Retina (tissue), 1 donor: ENCODE measurements at regions not wholly inside any gene's neighbourhood (a gene's known extent, or its start where the extent isn't known, plus 50 kb on each side); places are given as distances from the start of the nearest gene placed in this dataset.
"Not testable (repeated sequence)": the region's sequence is repeated elsewhere in the genome, so short reads cannot be mapped to it uniquely, and the experiment has no call there.

Source experiments
- DNase-seq: peaks from one replicate; pipeline ENCODE4 v3.0.0-alpha.2; 2016

- no peak for DNase-seq
These were observed 692.7 kb downstream of the SOCS6 start for GRCh38 chr18:70981400-70982140.

- DNase-seq: no peak
These were observed 684.8 kb downstream of the SOCS6 start for GRCh38 chr18:70973626-70974025.

DNA sequence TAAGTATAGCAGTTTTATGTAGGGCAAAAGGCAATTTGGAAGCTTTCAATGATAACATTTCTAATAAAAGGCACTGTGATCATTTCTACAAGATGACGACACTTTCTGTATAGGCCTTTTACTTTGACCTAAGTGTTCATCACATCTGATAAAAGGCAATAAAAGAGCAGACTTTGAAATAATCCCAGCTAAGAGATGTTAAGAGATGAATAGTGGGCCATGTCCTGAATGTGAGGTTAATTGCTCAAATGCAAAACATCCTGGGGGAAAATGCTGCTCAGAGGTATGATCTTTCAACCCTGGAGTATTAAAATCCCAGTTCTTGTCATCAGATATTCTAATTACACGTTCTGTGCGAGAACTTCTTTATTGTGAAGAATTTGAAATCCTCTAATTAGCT, 677.6 kb downstream of the SOCS6 start:
- DNase-seq: no peak

- DNase-seq: no peak
These were observed 673.1 kb downstream of the SOCS6 start for GRCh38 chr18:70961939-70962338.

DNA sequence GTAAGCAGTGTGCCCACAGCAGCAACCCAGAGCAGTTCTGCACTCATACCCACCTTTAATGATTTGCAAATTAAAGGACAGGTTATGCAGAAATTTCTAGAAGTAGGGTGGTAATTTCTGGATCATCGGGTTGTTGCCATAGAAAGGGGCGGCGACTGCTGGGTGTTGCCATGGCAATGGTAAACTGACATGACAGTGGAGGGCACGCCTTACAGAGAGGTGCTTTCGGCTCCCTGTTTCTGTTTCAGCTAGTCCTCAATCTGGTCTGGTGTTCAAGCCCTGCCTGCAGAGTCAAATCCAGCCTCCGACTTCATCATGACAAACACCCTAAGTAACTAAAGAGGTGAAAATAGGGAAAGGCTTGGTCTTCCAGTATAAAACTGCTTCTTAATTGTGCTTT, 667.7 kb downstream of the SOCS6 start:
- no peak for DNase-seq

- no peak for DNase-seq
These were observed 647.3 kb downstream of the SOCS6 start for GRCh38 chr18:70936160-70936559.

DNA sequence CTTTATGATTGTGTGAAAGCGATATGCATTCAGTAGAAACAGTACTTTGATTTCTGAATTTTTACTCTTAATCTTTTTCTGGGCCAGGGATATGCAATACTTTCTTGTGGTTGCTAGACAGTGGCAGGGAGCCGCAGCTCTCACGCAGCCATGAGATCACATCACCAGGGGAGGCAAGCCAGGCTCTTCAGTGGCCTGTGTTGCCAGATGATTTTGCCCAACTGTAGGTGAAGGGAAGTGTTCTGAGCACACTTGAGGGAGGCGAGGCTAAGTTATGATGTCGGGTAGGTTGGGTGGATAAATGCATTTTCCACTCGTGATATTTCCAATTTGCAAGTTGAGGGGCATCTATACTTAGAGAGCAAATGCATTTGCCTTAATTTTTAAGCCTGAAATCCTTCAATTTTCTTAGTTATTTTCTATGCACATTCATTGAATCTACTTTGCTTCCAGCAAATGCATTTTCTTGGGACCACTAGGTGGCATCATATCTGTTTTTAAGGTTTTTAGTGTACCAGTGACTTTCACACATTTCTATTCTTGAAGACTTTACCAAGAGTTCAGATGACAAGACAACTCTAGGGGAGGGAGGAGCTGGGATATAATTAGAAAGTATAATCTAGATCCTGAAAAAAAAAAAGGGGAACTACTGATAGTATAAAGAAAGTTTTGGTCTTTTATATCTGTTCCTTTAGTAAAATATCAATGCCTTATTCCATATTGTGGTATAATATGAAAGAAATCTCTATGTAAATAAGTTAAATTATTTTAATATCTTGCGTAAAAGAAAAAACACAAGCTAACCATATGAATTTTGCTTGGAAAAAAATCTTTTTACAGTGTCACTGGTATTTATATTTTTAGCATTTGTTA, 643.3 kb downstream of the SOCS6 start:
- peak; percentile 28 for DNase-seq

- peak; percentile 8 for DNase-seq
These were observed 632.1 kb downstream of the SOCS6 start for GRCh38 chr18:70920840-70921374.

DNA sequence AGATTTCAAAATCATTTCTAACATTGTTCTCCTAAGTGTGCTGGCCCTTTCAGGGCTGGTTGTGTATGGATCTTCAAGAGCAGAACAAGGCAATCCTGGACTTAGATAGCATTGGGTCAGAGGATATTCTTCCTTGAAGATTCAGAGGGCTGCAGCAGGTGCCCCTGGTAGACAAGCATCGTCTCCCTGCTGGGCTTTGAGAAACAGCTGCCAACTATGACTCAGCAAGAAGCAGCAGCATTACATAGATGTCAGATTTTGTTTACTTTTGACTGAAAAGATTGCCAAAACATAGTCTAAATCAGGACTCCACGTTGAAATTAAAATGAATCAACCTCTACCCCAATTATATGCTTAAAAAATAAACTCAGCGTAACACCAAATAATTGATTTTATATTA, 618.8 kb downstream of the SOCS6 start:
- DNase-seq: peak; percentile 27

DNA sequence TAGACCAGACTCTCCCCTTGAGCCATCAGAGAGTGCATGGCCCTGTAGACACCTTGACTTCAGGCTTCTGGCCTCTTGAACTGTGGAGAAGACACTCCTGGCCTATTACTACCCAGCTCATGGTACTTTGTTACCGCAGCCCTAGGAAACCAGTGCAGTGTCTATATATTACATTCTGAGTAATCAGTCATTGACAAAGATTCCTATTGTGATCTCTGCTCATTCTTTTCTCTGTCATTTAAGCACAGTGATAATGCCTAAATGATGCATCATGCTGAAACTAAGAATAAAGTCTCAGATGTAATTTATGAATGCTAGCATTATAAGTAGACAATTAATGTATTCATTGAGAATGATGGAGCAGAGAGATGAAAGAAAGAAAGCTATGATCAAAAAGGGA, 603.5 kb downstream of the SOCS6 start:
- no peak for DNase-seq

DNA sequence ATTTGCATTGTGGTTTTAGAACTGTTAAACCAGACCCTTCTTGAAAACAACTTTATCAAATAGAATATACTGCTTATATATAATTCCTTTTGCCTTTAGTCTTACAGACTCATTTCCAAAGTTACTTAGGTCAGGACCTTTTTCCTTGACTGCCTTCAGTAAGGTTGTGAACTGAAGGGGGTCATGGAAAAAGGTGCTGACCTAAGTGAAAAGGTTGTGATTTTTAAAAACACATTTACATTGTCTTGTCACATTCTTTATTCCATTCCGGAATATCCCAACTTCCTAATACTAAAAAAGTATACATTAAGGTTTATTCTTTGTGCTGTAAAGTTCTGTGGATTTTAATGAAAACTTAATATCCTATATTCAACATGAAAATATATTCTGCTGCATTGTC, 581.4 kb downstream of the SOCS6 start:
- no peak for DNase-seq

DNA sequence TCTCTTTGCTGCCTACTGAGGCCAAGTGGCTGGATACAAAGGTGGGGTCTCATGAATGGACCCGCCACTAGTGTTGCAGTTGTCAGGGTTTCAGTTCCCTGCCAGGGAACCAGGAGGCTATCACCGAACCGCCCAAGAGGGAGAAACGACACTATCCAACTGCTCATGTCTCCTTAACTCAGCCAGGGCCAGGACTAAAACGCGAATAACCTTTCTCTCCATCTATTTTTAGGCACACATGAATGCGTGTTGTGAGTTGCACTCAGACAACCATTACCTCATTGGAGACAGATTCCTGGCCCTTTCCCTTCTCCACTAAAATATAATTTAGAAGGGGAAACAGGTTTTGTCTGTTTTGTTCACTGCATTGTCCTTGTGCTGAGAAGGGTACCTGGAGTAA, 559.5 kb downstream of the SOCS6 start:
- no peak for DNase-seq

- no peak for DNase-seq
These were observed 551.8 kb downstream of the SOCS6 start for GRCh38 chr18:70840649-70841048.

DNA sequence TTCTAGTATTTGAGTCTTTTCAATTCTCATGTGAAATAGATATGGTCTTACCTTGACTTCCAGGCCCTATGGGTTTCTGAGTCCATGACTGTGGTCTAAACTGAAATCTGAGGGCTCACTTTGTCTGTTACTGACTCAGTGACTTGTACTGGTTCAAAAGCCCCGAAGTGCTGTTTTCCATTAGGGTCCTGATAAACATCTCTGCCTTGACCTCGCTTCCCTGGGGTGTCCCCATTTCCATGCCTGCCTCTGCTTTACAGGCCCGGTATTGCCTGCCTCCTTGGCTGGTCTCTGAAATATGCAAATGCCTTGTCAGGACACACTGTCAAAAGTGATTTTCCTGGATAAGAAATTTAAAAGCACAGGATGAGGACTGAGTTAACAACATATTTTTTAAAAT, 538.8 kb downstream of the SOCS6 start:
- DNase-seq: no peak

DNA sequence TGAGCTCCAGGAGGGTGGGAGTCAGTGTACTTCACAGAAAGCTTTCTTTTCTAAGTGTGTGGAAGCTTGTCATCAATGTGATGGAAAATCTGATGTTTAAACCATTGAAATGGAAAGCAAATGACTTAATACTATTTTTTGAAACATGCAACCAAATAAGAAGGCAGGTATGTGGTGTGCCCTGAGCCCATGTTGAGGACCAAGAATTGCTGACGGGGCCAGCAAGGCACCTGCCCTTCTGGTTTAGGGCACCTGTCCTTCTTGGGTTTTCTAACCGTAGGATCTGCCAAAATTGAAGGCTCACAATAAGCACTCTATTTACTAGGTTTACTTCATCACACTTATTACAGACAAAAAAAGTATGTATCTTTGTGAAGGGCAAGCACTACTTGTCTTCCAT, 537.7 kb downstream of the SOCS6 start:
- DNase-seq: no peak

GRCh38 chr18:70822691-70823090, 533.8 kb downstream of the SOCS6 start:
- no peak for DNase-seq

DNA sequence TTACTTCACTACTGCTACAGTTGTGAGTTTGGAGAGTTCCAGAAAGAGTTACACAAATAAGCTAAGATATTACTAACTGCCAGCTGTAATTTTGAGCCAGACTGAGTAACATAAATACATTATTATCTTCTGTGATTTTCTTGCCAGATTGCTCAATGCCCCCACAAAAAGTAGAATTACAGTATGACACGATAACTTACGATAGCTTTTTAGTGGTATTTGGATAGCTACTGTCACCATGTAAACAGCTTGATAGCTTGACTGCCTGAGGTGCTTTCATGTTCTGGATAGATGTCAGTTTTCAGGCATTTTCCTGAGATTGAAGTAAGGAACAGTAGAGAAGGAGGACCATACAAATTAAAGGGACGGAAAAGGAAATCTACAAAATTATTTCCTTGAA, 533.3 kb downstream of the SOCS6 start:
- DNase-seq: no peak

- no peak for DNase-seq
These were observed 519.7 kb downstream of the SOCS6 start for GRCh38 chr18:70808481-70809056.

GRCh38 chr18:70781860-70782453, 493.1 kb downstream of the SOCS6 start:
- DNase-seq: peak; percentile 64

DNA sequence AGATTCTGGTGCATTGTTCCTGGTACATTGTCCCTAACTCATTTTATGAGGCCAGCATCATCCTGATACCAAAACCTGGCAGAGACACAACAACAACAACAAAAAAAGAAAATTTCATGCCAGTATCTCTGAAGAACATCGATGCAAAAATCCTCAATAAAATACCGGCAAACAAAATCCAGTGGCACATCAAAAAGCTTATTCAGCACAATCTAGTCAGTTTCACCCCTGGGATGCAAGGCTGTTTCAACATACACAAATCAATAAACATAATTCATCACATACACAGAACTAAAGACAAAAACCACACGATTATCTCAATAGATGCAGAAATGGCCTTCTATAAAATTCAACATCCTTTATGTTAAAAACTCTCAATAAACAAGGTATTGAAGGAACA, 477.4 kb downstream of the SOCS6 start:
- DNase-seq: not testable (repeated sequence)

DNA sequence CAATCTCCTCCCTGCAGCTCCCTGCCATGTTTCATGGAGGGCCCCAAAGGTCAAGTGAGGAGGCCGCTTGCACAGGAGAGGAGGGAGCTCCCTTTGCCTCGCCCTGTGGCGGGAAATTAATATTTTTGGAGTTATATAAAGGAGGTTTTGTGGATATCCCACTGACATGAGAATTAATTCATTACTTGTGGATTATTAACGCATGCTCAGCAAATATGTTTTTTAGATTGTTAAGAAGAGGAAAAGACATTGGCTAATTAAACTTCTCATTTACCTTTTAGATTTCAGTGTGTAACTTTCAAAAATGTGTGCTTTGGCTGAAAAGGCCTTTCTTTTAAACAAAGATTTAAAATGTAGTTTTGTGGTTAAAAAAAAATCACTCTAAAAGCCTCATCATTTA, 474.0 kb downstream of the SOCS6 start:
- no peak for DNase-seq

- DNase-seq: no peak
These were observed 469.9 kb downstream of the SOCS6 start for GRCh38 chr18:70758780-70759179.

DNA sequence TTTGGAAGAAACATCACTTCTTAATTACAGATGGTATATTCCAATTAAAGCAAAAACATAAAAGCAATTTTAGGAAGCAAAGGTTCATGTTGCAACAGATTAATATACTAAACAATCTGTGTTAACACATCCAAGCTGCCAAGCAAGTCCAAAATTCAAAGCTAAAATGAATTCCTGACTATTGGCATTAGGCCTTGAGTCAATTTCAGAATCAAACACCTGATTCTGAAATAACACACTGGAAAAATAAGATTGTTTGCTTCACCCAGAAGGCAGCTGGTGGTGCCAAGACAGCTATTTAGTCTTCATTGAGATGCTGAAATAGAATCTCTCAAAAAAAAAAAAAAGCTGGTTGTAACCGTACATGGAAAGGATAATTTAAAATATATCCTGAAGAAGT, 465.6 kb downstream of the SOCS6 start:
- no peak for DNase-seq
